Mesenchymal stem cell (in vitro differentiated cells and primary cell): ENCODE measurements at regions not wholly inside any gene's neighbourhood (a gene's known extent, or its start where the extent isn't known, plus 50 kb on each side); places are given as distances from the start of the nearest gene placed in this dataset.

Source experiments
- DNase-seq: peaks from one replicate; pipeline ENCODE4 v3.0.0-alpha.2; 2013
- H2AFZ ChIP-seq: one replicate; pipeline ENCODE4 v1.6.1; 2013; ENCODE audit warnings: low read depth, mild to moderate bottlenecking, control low read depth, inconsistent platforms, low read length, moderate library complexity
- H2AK5ac ChIP-seq: 2 replicates; pipeline ENCODE4 v1.6.1; 2013; ENCODE audit warnings: low read length, moderate library complexity, mild to moderate bottlenecking, inconsistent platforms; ENCODE audit not compliant: severe bottlenecking
- H2BK120ac ChIP-seq: one replicate; pipeline ENCODE4 v1.6.1; 2013; ENCODE audit warnings: low read depth, mild to moderate bottlenecking, inconsistent platforms, low read length, moderate library complexity
- H2BK12ac ChIP-seq, 2 experiments: one replicate each; pipeline ENCODE4 v1.6.1; 2013; ENCODE audit warnings: inconsistent platforms in 2 of 2, low read length in 2 of 2, mild to moderate bottlenecking in 2 of 2, moderate library complexity in 2 of 2, control low read depth in 1 of 2
- H2BK15ac ChIP-seq: one replicate; pipeline ENCODE4 v1.6.1; 2013; ENCODE audit warnings: mild to moderate bottlenecking, low read depth, inconsistent platforms; ENCODE audit not compliant: poor library complexity, severe bottlenecking
- H2BK5ac ChIP-seq: 2 replicates; pipeline ENCODE4 v1.6.1; 2013; ENCODE audit warnings: low read depth, mild to moderate bottlenecking, low read length, control low read depth, inconsistent platforms; ENCODE audit not compliant: poor library complexity, severe bottlenecking
- H3K14ac ChIP-seq, 2 experiments: one replicate each; pipeline ENCODE4 v1.6.1; 2013; ENCODE audit warnings: inconsistent platforms in 2 of 2, low read length in 2 of 2, control low read depth in 1 of 2, mild to moderate bottlenecking in 1 of 2, moderate library complexity in 1 of 2
- H3K18ac ChIP-seq, 2 experiments: one replicate each; pipeline ENCODE4 v1.6.1; 2013; ENCODE audit warnings: inconsistent platforms in 2 of 2, low read length in 2 of 2, control low read depth in 1 of 2, low read depth in 1 of 2, mild to moderate bottlenecking in 1 of 2
- H3K23ac ChIP-seq, 2 experiments: one replicate each; pipeline ENCODE4 v1.6.1; 2013; ENCODE audit warnings: inconsistent platforms in 2 of 2, low read length in 2 of 2, mild to moderate bottlenecking in 2 of 2, moderate library complexity in 2 of 2, control low read depth in 1 of 2
- H3K27ac ChIP-seq: 2 replicates; pipeline ENCODE4 v1.5.1; 2013; ENCODE audit warnings: mild to moderate bottlenecking, moderate library complexity, low read length, control low read depth, inconsistent platforms; ENCODE audit not compliant: poor library complexity, severe bottlenecking
- H3K27me3 ChIP-seq, 2 experiments: 2 replicates each; pipeline versions ENCODE4 v1.6.1 to v1.7.0; 2013; ENCODE audit warnings: low read length in 2 of 2, mild to moderate bottlenecking in 2 of 2, moderate library complexity in 2 of 2, control low read depth in 1 of 2, inconsistent platforms in 1 of 2; ENCODE audit not compliant: control insufficient read depth in 1 of 2, insufficient read depth in 1 of 2
- H3K36me3 ChIP-seq, 2 experiments: 2 replicates each; pipeline versions ENCODE4 v1.6.1 to v1.7.0; 2013; ENCODE audit warnings: low read length in 2 of 2, control low read depth in 1 of 2, inconsistent platforms in 1 of 2, low read depth in 1 of 2, mild to moderate bottlenecking in 1 of 2; ENCODE audit not compliant: insufficient read depth in 2 of 2, control insufficient read depth in 1 of 2
- H3K4ac ChIP-seq, 2 experiments: one replicate each; pipeline ENCODE4 v1.6.1; 2013; ENCODE audit warnings: inconsistent platforms in 2 of 2, low read length in 2 of 2, mild to moderate bottlenecking in 2 of 2, moderate library complexity in 2 of 2, control low read depth in 1 of 2, low read depth in 1 of 2
- H3K4me1 ChIP-seq: 2 replicates; pipeline ENCODE4 v1.6.1; 2013; ENCODE audit warnings: low read depth, low read length, control low read depth; ENCODE audit not compliant: control insufficient read depth, insufficient read depth
- H3K4me2 ChIP-seq: 2 replicates; pipeline ENCODE4 v1.6.1; 2013; ENCODE audit warnings: low read length, mild to moderate bottlenecking, inconsistent platforms; ENCODE audit not compliant: poor library complexity, severe bottlenecking
- H3K4me3 ChIP-seq, 2 experiments: 2 replicates each; pipeline versions ENCODE4 v1.5.1 to v1.7.0; 2013; ENCODE audit warnings: low read length in 2 of 2, mild to moderate bottlenecking in 2 of 2, control low read depth in 1 of 2, low read depth in 1 of 2; ENCODE audit not compliant: insufficient read depth in 1 of 2
- H3K79me1 ChIP-seq: replicated peaks from 2 replicates; pipeline ENCODE4 v1.6.1; 2013; ENCODE audit warnings: mild to moderate bottlenecking, control low read depth, low read length, inconsistent platforms; ENCODE audit not compliant: poor library complexity, severe bottlenecking
- H3K9ac ChIP-seq: 2 replicates; pipeline ENCODE4 v1.7.0; 2013; ENCODE audit warnings: mild to moderate bottlenecking, low read length, moderate library complexity
- H3K9me3 ChIP-seq: 2 replicates; pipeline ENCODE4 v1.7.0; 2013; ENCODE audit warnings: mild to moderate bottlenecking, low read length; ENCODE audit not compliant: control insufficient read depth
- H4K8ac ChIP-seq: one replicate; pipeline ENCODE4 v1.6.1; 2013; ENCODE audit warnings: inconsistent platforms, mild to moderate bottlenecking, low read length, moderate library complexity
- H4K91ac ChIP-seq: one replicate; pipeline ENCODE4 v1.6.1; 2013; ENCODE audit warnings: mild to moderate bottlenecking, low read length, inconsistent platforms
- WGBS: methylation state at CpG from one replicate; pipeline ENCODE4 v1.1.7; 2013; ENCODE audit warnings: mixed read lengths; 5-methylcytosine and 5-hydroxymethylcytosine counted together

- no peak for DNase-seq
- Histone ChIP-seq H3K23ac (no peak overlapping the region), H3K4me2 (no peak overlapping the region), H3K14ac (no peak overlapping the region), H3K4me1 (no peaks in the 10 kb centered on the region), H3K18ac (no peak overlapping the region), H2AFZ (no peak overlapping the region), H3K9ac (no peak overlapping the region), H2BK15ac (no peak overlapping the region), H2AK5ac (no peak overlapping the region), H3K9me3 (no peaks in the 10 kb centered on the region), H2BK12ac (no peak overlapping the region), H2BK5ac (no peak overlapping the region), H3K27me3 (no peaks in the 10 kb centered on the region), H3K4me3 (no peak overlapping the region), H4K8ac (no peak overlapping the region), H4K91ac (no peak overlapping the region), H3K36me3 (no peaks in the 10 kb centered on the region), H2BK120ac (no peak overlapping the region), H3K4ac (no peak overlapping the region), H3K79me1 (no peaks in the 10 kb centered on the region), H3K27ac (no peak overlapping the region)
- WGBS: 80% methylated on average over 3 of the region's 5 CpGs
Measured at GRCh38 chr2:65503746-65504145, 71.3 kb upstream of the SPRED2 start.

GRCh38 chr2:65501836-65502235 lies 69.4 kb upstream of the SPRED2 start:
- H3K27ac ChIP-seq: no peak overlapping the region
- no peak overlapping the region for H3K14ac ChIP-seq
- DNase-seq: no peak
- H2BK5ac ChIP-seq: no peak overlapping the region
- H3K4ac ChIP-seq: no peak overlapping the region
- no peak overlapping the region for H3K4me3 ChIP-seq
- no peak overlapping the region for H4K8ac ChIP-seq
- H3K9ac ChIP-seq: no peak overlapping the region
- H2BK15ac ChIP-seq: no peak overlapping the region
- H3K27me3 ChIP-seq: no peaks in the 10 kb centered on the region
- H2AK5ac ChIP-seq: no peak overlapping the region
- H4K91ac ChIP-seq: no peak overlapping the region
- no peak overlapping the region for H3K18ac ChIP-seq
- H3K4me1 ChIP-seq: no peaks in the 10 kb centered on the region
- WGBS: 98% methylated on average over 6 of the region's 6 CpGs
- H3K9me3 ChIP-seq: no peaks in the 10 kb centered on the region
- no peaks in the 10 kb centered on the region for H3K79me1 ChIP-seq
- H2AFZ ChIP-seq: no peak overlapping the region
- H3K23ac ChIP-seq: no peak overlapping the region
- no peak overlapping the region for H2BK12ac ChIP-seq
- H3K4me2 ChIP-seq: no peak overlapping the region
- no peak overlapping the region for H2BK120ac ChIP-seq
- no peaks in the 10 kb centered on the region for H3K36me3 ChIP-seq

- H4K8ac ChIP-seq: no peak overlapping the region
Measured at GRCh38 chr2:65501074-65501473, 68.7 kb upstream of the SPRED2 start.

GRCh38 chr2:65500310-65501040 lies 68.1 kb upstream of the SPRED2 start:
- Histone ChIP-seq H3K4me2 (no peak overlapping the region), H3K27me3 (no peaks in the 10 kb centered on the region), H2BK15ac (no peak overlapping the region), H3K9ac (no peak overlapping the region), H3K36me3 (no peaks in the 10 kb centered on the region), H2AFZ (no peak overlapping the region), H3K4me3 (no peak overlapping the region), H3K79me1 (no peaks in the 10 kb centered on the region), H3K14ac (peak overlapping the region in 1 of 2 experiments; percentile 4), H2BK12ac (no peak overlapping the region), H2AK5ac (no peak overlapping the region), H3K4ac (peak overlapping the region in 1 of 2 experiments; percentile 21), H3K4me1 (no peaks in the 10 kb centered on the region), H3K18ac (no peak overlapping the region), H4K8ac (no peak overlapping the region), H2BK5ac (no peak overlapping the region), H3K9me3 (no peaks in the 10 kb centered on the region), H3K27ac (no peak overlapping the region), H4K91ac (no peak overlapping the region), H3K23ac (no peak overlapping the region), H2BK120ac (no peak overlapping the region)
- DNase-seq: no peak
- WGBS: 94% methylated on average over 9 of the region's 9 CpGs

More at GRCh38 chr2:65501074-65501473, 68.7 kb upstream of the SPRED2 start:
- H3K4me1 ChIP-seq: no peaks in the 10 kb centered on the region
- no peak overlapping the region for H2BK5ac ChIP-seq
- H2AFZ ChIP-seq: no peak overlapping the region
- no peak overlapping the region for H3K4me2 ChIP-seq
- no peak overlapping the region for H2AK5ac ChIP-seq
- H3K36me3 ChIP-seq: no peaks in the 10 kb centered on the region
- H3K27me3 ChIP-seq: no peaks in the 10 kb centered on the region
- no peak overlapping the region for H3K18ac ChIP-seq
- H3K4me3 ChIP-seq: no peak overlapping the region
- H3K27ac ChIP-seq: no peak overlapping the region
- H3K79me1 ChIP-seq: no peaks in the 10 kb centered on the region
- H3K4ac ChIP-seq: no peak overlapping the region
- no peak overlapping the region for H4K91ac ChIP-seq
- no peak overlapping the region for H2BK120ac ChIP-seq
- H3K23ac ChIP-seq: no peak overlapping the region
- WGBS: 96% methylated on average over 10 of the region's 10 CpGs
- peak overlapping the region in 1 of 2 experiments; percentile 4 for H3K14ac ChIP-seq
- H2BK15ac ChIP-seq: no peak overlapping the region
- H2BK12ac ChIP-seq: no peak overlapping the region
- DNase-seq: no peak
- no peak overlapping the region for H3K9ac ChIP-seq
- H3K9me3 ChIP-seq: no peaks in the 10 kb centered on the region
